PC-3 (cell line): ENCODE measurements at regions not wholly inside any gene's neighbourhood (a gene's known extent, or its start where the extent isn't known, plus 50 kb on each side); places are given as distances from the start of the nearest gene placed in this dataset.

Experiments used
- ATAC-seq: fragments of 200-7000 bp; cut with Tn5 transposase; 2 replicates; pipeline ENCODE4 v1.9.1; 2020; ENCODE audit warnings: mild to moderate bottlenecking, moderate library complexity
- BruUV-seq: library from RNA; stranded (reverse); fragments of 400-500 nt; replicated peaks from 2 replicates; lab custom pipeline; 2021; lab: Mats Ljungman, UMichigan
- CTCF ChIA-PET: fragments of 300-600 bp; sonication (Branson Sonifier 250); formaldehyde crosslinking; loops from one replicate; lab custom pipeline; 2022; ENCODE audit warnings: antibody characterized with exemption; lab: Charles Lee
- POLR2A ChIA-PET: fragments of 300-600 bp; sonication (Branson Sonifier 250); formaldehyde crosslinking; loops from one replicate; lab custom pipeline; 2022; ENCODE audit warnings: antibody characterized with exemption; ENCODE audit not compliant: unreplicated experiment; lab: Charles Lee
- DNase-seq: peaks from one replicate; pipeline ENCODE4 v3.0.0-alpha.2; 2015
- H2AFZ ChIP-seq: fragments of 300-600 bp; sonication (generic); 2 replicates; pipeline ENCODE4 v1.6.0; 2016; ENCODE audit warnings: antibody characterized with exemption, low read length
- H3F3A ChIP-seq: fragments of 300-600 bp; sonication (generic); one replicate; pipeline ENCODE4 v1.6.0; 2017; ENCODE audit warnings: antibody characterized with exemption, low read length, control low read depth, mild to moderate bottlenecking; ENCODE audit not compliant: unreplicated experiment
- H3K27ac ChIP-seq: fragments of 300-600 bp; sonication (generic); 2 replicates; pipeline ENCODE4 v1.5.1; 2016; ENCODE audit warnings: mild to moderate bottlenecking, low read length
- H3K27me3 ChIP-seq: fragments of 300-600 bp; sonication (generic); 2 replicates; pipeline ENCODE4 v1.6.1; 2016; ENCODE audit warnings: low read length, mixed read lengths
- H3K36me3 ChIP-seq: fragments of 300-600 bp; sonication (generic); 2 replicates; pipeline ENCODE4 v1.6.1; 2016; ENCODE audit warnings: low read depth, mixed run types, low read length, mixed read lengths
- H3K4me1 ChIP-seq: fragments of 300-600 bp; sonication (generic); 2 replicates; pipeline ENCODE4 v1.5.1; 2016; ENCODE audit warnings: low read length; ENCODE audit not compliant: insufficient read depth
- H3K4me2 ChIP-seq: fragments of 300-600 bp; sonication (generic); 2 replicates; pipeline ENCODE4 v1.6.0; 2016; ENCODE audit warnings: low read length
- H3K4me3 ChIP-seq: fragments of 300-600 bp; sonication (generic); 2 replicates; pipeline ENCODE4 v1.5.1; 2016; ENCODE audit warnings: mild to moderate bottlenecking, low read length, mixed read lengths
- H3K79me2 ChIP-seq: fragments of 300-600 bp; sonication (generic); 2 replicates; pipeline ENCODE4 v1.6.1; 2017; ENCODE audit warnings: low read length, mixed read lengths
- H3K9ac ChIP-seq: fragments of 300-600 bp; sonication (generic); 2 replicates; pipeline ENCODE4 v1.6.0; 2016; ENCODE audit warnings: mild to moderate bottlenecking, low read length
- H3K9me2 ChIP-seq: fragments of 300-600 bp; sonication (generic); replicated peaks from 2 replicates; pipeline ENCODE4 v1.6.1; 2016; ENCODE audit warnings: mixed run types, low read length, mixed read lengths
- H3K9me3 ChIP-seq: fragments of 300-600 bp; sonication (generic); 2 replicates; pipeline ENCODE4 v1.6.1; 2016; ENCODE audit warnings: low read length, mixed read lengths
- H4K20me1 ChIP-seq: fragments of 300-600 bp; sonication (generic); 2 replicates; pipeline ENCODE4 v1.6.1; 2016; ENCODE audit warnings: low read length, mixed read lengths
- CTCF ChIP-seq: fragments of 300-600 bp; sonication (generic); conservative IDR thresholded peaks from 2 replicates; pipeline ENCODE4 v1.5.1; 2017; ENCODE audit warnings: antibody characterized with exemption, low read depth, mild to moderate bottlenecking, low read length
- EZH2 ChIP-seq: fragments of 300-600 bp; sonication (generic); IDR thresholded peaks from one replicate; pipeline ENCODE4 v1.6.1; 2017; ENCODE audit warnings: antibody characterized with exemption, mild to moderate bottlenecking, low read length; ENCODE audit not compliant: unreplicated experiment
- EZH2phosphoT487 ChIP-seq: fragments of 300-600 bp; sonication (generic); IDR thresholded peaks from 2 replicates; pipeline ENCODE4 v1.6.1; 2018; ENCODE audit warnings: mild to moderate bottlenecking, antibody characterized with exemption, low read length, borderline replicate concordance
- intact Hi-C: fragments of 100-400 bp; cut with micrococcal nuclease; formaldehyde crosslinking; loops from 2 replicates; pipeline ENCODE4 v1.9.0; 2023

DNA sequence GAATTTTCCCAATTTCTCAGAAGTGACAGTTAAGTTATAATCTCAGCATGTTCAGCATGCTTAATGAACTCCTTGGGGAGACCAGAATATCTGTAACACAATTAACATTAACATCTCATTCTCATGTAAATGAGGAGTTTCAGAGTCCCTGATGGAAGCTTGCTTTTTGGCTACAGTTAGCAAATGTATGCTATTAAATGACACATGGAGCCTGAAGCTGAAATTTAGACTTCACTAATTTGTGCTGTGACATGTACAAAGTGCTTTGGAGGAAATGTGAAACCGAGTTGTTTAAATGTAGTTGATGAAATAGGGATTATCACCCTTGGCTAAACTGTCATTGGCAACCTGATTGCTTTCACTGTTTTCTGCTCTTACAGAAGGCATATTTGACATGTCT lies 2265.1 kb upstream of the PCDH20 start:
- H2AFZ ChIP-seq: no peak overlapping the region
- ATAC-seq (no peak), DNase-seq (no peak)
- no peak overlapping the region for H3K4me2 ChIP-seq
- H3K27ac ChIP-seq: no peak overlapping the region
- no peaks in the 10 kb centered on the region for H3F3A ChIP-seq
- no TSS peak for BruUV-seq
- intact Hi-C loops: loop anchor here (10.0 kb wide), 1 partner anchor 556 kb away; no protein-coding TSS in a partner anchor
- no peak overlapping the region for H3K9ac ChIP-seq
- no peaks in the 10 kb centered on the region for H3K36me3 ChIP-seq
- ChIA-PET POLR2A (no interaction called here), CTCF (no interaction called here)
- TF ChIP-seq EZH2: no peak
- no peak for TF ChIP-seq CTCF
- TF ChIP-seq EZH2phosphoT487: no peak
- H3K4me1 ChIP-seq: 0 out of 2 replicates have a peak, but pooled peaks cover 3% of the 10 kb centered on the region
- H3K4me3 ChIP-seq: no peak overlapping the region
- no peaks in the 10 kb centered on the region for H3K79me2 ChIP-seq
- no peaks in the 10 kb centered on the region for H3K9me2 ChIP-seq
- H3K27me3 ChIP-seq: no peaks in the 10 kb centered on the region
- no peaks in the 10 kb centered on the region for H3K9me3 ChIP-seq
- H4K20me1 ChIP-seq: no peaks in the 10 kb centered on the region

GRCh38 chr13:63671296-63671695 lies 2255.6 kb upstream of the PCDH20 start:
- no peaks in the 10 kb centered on the region for H3K36me3 ChIP-seq
- H3K27me3 ChIP-seq: no peaks in the 10 kb centered on the region
- DNase-seq (no peak), ATAC-seq (no peak)
- no peaks in the 10 kb centered on the region for H3K9me3 ChIP-seq
- H3K4me1 ChIP-seq: 0 out of 2 replicates have a peak, but pooled peaks cover 3% of the 10 kb centered on the region
- H3K27ac ChIP-seq: no peak overlapping the region
- no TSS peak for BruUV-seq
- intact Hi-C loops: no loop called here
- H3K79me2 ChIP-seq: no peaks in the 10 kb centered on the region
- H4K20me1 ChIP-seq: no peaks in the 10 kb centered on the region
- ChIA-PET CTCF (no interaction called here), POLR2A (no interaction called here)
- no peak overlapping the region for H3K9ac ChIP-seq
- no peak overlapping the region for H3K4me3 ChIP-seq
- no peaks in the 10 kb centered on the region for H3F3A ChIP-seq
- no peak overlapping the region for H3K4me2 ChIP-seq
- TF ChIP-seq CTCF (no peak), EZH2phosphoT487 (no peak), EZH2 (no peak)
- H2AFZ ChIP-seq: no peak overlapping the region
- no peaks in the 10 kb centered on the region for H3K9me2 ChIP-seq

- intact Hi-C loops: no loop called here
- H3K4me2 ChIP-seq: no peak overlapping the region
- H2AFZ ChIP-seq: no peak overlapping the region
- no peaks in the 10 kb centered on the region for H4K20me1 ChIP-seq
- DNase-seq: no peak
- H3K9me2 ChIP-seq: no peaks in the 10 kb centered on the region
- no peaks in the 10 kb centered on the region for H3K4me1 ChIP-seq
- BruUV-seq: no TSS peak
- no peaks in the 10 kb centered on the region for H3K36me3 ChIP-seq
- H3F3A ChIP-seq: no peaks in the 10 kb centered on the region
- ATAC-seq: no peak
- H3K9me3 ChIP-seq: no peaks in the 10 kb centered on the region
- no peaks in the 10 kb centered on the region for H3K27me3 ChIP-seq
- no peak overlapping the region for H3K4me3 ChIP-seq
- TF ChIP-seq CTCF (no peak), EZH2 (no peak), EZH2phosphoT487 (no peak)
- ChIA-PET CTCF (no interaction called here), POLR2A (no interaction called here)
- no peaks in the 10 kb centered on the region for H3K79me2 ChIP-seq
- no peak overlapping the region for H3K27ac ChIP-seq
- no peak overlapping the region for H3K9ac ChIP-seq
Measured at GRCh38 chr13:63651394-63651793, 2235.7 kb upstream of the PCDH20 start.
